ENCODE measurements at regions not wholly inside any gene's neighbourhood (a gene's known extent, or its start where the extent isn't known, plus 50 kb on each side); places are given as distances from the start of the nearest gene placed in this dataset.

DNA sequence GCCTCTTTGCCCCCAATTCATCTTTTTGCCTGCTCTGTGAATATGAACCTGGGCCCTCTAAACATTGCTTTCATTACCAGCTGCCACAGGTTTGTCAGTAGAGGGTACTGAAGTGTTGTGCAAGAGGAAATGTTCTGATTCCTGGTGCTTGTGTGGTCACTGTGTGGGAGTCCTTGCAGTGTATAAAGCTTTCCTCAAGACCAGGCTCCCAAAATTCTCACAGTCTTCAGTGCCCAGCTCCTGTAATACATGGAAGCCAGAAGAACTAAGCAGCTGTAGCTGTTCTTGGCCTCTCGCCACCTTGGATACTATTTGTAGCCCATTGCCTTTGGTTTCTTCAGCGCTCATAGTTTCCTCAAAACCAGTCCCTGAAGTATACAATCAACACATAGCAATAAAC is 1046.2 kb downstream of the BRINP3 start:
- TF ChIP-seq, protein P1, sequence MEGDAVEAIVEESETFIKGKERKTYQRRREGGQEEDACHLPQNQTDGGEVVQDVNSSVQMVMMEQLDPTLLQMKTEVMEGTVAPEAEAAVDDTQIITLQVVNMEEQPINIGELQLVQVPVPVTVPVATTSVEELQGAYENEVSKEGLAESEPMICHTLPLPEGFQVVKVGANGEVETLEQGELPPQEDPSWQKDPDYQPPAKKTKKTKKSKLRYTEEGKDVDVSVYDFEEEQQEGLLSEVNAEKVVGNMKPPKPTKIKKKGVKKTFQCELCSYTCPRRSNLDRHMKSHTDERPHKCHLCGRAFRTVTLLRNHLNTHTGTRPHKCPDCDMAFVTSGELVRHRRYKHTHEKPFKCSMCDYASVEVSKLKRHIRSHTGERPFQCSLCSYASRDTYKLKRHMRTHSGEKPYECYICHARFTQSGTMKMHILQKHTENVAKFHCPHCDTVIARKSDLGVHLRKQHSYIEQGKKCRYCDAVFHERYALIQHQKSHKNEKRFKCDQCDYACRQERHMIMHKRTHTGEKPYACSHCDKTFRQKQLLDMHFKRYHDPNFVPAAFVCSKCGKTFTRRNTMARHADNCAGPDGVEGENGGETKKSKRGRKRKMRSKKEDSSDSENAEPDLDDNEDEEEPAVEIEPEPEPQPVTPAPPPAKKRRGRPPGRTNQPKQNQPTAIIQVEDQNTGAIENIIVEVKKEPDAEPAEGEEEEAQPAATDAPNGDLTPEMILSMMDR (IDR thresholded peaks at IDR 0.05; ENCODE audit: poor library complexity, severe bottlenecking) = no peak
- TF ChIP-seq MXI1 (conservative IDR thresholded peaks at IDR 0.05; ENCODE audit: poor library complexity, severe bottlenecking) (no peak), POLR2AphosphoS5 (IDR thresholded peaks at IDR 0.05) (no peak), EP300 (conservative IDR thresholded peaks at IDR 0.05; ENCODE audit: poor library complexity, severe bottlenecking) (no peak), TAF1 (IDR thresholded peaks at IDR 0.05; ENCODE audit: low read depth) (no peak), SMC3 (conservative IDR thresholded peaks at IDR 0.05; ENCODE audit: poor library complexity) (no peak), EZH2 (IDR thresholded peaks at IDR 0.05; ENCODE audit: borderline replicate concordance, insufficient read depth, low read length, poor library complexity, severe bottlenecking) (no peak)
- TF ChIP-seq, protein P2, sequence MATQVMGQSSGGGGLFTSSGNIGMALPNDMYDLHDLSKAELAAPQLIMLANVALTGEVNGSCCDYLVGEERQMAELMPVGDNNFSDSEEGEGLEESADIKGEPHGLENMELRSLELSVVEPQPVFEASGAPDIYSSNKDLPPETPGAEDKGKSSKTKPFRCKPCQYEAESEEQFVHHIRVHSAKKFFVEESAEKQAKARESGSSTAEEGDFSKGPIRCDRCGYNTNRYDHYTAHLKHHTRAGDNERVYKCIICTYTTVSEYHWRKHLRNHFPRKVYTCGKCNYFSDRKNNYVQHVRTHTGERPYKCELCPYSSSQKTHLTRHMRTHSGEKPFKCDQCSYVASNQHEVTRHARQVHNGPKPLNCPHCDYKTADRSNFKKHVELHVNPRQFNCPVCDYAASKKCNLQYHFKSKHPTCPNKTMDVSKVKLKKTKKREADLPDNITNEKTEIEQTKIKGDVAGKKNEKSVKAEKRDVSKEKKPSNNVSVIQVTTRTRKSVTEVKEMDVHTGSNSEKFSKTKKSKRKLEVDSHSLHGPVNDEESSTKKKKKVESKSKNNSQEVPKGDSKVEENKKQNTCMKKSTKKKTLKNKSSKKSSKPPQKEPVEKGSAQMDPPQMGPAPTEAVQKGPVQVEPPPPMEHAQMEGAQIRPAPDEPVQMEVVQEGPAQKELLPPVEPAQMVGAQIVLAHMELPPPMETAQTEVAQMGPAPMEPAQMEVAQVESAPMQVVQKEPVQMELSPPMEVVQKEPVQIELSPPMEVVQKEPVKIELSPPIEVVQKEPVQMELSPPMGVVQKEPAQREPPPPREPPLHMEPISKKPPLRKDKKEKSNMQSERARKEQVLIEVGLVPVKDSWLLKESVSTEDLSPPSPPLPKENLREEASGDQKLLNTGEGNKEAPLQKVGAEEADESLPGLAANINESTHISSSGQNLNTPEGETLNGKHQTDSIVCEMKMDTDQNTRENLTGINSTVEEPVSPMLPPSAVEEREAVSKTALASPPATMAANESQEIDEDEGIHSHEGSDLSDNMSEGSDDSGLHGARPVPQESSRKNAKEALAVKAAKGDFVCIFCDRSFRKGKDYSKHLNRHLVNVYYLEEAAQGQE (IDR thresholded peaks at IDR 0.05; ENCODE audit: borderline replicate concordance) = no peak
